HG03139 (cell line): ENCODE measurements at regions not wholly inside any gene's neighbourhood (a gene's known extent, or its start where the extent isn't known, plus 50 kb on each side); places are given as distances from the start of the nearest gene placed in this dataset.

ENCODE experiments used
- ATAC-seq: cut with Tn5 transposase; IDR thresholded peaks from one replicate; pipeline ENCODE4 v1.9.1; 2021; ENCODE audit not compliant: unreplicated experiment

DNA sequence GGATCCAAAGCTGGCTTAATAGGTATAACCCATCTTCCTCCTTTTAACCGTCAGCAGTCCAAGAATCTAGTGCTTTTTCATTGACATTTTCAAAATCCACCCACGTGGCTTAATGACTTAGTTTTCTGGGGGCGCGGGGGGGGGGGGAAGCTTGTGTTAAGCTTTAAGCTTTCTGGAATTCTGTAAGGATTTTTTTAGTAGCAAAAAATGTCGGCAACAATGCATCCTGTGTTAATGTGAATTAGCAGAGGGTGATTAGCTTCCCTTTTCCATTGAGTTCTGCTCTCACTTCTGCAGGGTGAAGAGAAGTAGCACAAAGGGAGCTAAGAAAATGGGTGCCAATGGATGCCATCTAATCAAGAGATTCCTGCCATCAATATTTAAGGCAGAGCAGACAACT is 348.2 kb downstream of the SAMD5 start:
- no peak for ATAC-seq

DNA sequence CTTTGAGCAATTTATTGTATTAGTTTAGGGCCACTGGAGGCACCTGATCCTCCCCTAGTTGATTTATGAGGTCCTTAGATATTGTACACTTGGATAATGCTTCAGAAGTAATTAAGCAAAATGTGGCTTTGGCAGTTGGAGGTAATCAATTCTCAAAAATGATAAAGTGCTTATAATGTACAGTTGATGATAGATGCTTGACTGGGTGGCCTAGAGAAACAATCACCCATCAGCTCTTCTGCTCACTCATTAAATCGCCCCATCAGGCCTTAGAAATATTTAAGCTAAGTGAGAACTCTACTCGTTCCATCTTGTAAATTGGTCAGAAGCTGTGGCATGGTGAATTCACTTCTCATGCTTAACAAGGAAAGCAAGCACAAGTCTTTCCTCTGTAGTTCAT is 349.9 kb downstream of the SAMD5 start:
- ATAC-seq = no peak

DNA sequence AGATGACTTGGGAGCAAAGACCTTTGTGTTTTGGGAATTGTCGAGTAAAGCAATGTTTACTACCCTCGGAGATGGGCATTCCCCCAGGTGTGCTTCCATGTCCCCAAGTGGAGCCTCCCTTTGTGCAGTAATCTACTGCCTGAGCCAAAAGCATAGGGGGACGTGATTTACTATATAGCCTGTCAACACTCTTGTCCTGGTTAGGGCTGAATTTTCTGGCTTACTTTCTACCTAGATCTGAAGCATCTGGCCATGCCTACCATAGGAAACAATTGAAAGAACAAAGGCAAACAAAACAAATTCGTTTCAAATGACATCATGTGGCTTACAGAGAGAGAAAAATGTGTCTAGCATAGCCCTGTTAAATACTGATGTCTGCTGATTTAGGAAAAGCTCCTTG is 350.6 kb downstream of the SAMD5 start:
- ATAC-seq = no peak

DNA sequence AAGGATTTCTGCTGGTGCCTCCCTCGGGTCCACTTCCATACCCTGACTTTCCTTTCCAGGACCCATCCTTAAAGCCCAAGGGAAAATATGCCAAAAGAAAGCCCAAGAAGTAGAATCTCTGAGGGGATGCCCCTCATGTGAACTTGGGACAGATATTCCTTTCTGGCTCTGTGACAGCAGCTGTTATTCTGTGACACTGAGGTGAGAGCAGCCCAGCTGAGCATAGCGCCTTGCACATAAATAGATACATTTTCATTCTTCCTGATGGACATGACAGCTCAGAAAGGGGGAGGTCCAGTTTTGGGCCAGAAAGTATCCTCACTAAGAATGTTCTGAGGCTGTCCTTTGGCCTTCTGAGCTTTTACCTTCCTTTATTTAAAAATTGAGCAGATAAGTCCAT is 353.2 kb downstream of the SAMD5 start:
- ATAC-seq = no peak

DNA sequence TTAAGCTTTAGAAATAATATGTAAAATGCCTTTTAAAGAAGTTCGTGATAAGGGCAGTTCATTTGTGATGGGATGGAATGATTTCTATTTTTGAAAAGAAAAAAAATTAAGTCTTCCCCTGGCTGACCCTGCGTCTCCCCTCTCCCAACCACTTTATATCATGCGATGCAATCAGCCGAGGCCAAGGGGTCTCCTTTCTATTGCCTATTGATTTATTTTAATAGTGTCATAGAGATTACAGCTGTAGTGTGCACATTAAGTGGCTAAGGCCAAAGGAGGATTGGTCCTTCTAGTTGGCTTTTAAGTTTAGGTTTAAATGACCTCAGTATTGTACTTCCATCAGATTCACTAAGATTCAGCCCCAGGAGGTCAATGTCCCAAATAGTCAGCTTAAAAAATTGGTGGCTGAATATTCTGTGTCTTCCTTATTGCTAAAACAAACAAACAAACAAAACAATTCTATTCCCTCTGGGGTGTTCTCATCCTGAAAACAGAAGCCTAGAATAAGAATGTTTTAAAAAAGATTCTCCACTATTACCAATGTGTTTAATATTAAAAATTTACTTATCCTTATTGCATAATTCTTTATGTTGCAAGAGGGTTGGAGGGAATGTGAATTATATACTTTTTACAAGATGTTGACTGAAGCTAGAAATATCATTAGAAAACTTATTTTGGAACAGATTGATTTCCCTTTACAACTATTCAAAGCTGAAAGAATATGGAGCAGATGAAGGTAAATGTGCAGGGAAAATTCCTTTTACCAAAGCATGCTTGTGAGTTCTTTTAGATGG is 359.1 kb downstream of the SAMD5 start:
- ATAC-seq = no peak

DNA sequence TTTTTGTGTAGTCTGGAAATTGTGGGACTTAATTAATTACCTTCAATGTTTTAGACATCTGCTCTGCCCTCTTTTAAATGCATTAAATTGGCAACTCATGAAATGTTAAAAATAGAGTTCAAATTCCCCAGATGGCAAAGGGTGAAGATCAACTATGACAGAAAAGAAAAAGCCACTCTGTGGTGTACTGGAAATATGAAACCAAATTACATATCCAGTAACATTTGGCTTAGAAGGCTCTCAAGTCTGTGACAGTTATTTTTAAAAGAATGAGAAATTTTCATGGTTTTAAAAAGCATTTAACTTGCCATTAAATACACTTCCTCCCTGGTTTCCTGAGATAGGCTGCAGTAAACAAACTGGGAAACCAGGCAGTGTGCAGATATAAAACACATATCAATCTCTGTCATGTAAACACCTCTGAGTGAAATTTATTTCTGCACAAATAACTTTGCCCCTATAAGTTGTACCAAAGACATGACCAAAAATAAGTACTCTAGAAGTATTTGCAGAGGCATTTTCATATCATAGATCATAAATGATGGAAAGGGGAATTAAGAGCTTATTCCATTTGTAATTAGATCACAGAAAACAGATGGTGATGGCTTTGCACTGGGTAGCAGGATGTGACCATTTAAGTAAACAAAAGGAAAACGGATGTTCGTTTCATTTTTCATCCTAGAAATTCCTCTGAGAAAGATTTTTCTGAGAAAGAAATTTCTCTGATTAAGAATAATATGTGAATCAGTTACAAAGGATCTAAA is 360.1 kb downstream of the SAMD5 start:
- no peak for ATAC-seq

DNA sequence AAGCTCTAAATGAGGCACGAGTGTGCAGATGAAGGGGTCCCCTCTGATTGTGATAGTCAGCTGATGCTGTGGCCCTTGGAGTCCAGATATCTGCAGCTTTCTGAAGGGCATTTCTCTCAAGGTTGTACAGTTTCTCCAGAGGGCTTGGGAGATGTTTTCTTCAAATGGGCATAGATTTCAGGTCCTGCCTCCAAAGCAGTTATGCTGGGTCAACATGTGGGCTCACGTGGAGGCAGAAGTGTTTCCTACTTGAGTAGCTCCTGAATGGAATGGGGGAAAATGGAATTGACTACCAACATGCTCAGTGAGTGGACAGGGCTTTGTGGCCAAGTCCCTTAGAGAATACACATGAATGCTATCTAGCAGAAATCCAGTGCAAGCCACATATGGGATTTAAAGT is 360.7 kb downstream of the SAMD5 start:
- no peak for ATAC-seq

DNA sequence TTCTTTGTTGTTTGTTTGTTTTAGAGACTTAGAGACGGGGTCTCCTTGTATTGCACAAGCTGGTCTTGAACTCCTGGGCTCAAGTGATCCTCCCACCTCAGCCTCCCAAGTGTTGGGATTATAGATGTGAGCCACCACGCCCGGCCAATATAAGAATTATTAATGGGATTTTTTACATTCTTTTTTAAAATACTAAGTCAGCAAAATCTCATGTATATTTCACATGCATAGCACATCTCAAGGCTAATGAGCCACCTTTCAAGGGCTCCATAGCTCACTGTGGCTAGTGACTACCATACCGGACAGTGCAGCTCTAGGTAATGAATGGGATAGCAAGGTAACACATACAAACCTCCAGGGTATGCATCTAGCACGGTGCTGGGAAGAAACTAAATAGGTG is 361.4 kb downstream of the SAMD5 start:
- no peak for ATAC-seq

DNA sequence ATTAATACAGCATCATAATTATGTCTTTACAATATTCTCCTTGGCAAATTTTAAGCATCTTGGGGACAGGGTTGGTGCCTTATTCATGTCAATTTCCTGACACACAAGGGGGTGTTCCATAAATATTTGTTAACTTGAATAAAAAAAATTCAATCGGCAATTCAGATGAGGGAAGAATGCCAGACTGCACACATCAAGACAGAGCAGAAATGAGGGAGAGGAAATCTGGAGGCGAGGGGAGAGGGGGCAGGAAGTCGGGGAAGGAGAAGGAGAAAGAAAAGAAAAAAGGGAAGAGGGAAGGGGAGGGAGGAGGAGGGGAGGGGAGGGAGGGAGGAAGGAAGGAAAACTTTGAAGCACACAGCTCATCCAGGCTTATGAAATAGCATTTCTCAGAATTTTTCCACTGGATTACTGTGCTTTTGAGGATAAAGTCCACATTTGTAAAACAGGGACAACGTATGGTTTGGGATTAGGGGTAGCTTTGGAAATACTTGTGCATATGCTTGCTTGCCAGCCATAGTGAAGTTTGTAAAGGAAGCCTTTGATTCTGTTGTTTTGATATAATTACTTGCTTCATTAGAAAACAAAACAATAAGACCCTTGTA is 362.1 kb downstream of the SAMD5 start:
- ATAC-seq = no peak

DNA sequence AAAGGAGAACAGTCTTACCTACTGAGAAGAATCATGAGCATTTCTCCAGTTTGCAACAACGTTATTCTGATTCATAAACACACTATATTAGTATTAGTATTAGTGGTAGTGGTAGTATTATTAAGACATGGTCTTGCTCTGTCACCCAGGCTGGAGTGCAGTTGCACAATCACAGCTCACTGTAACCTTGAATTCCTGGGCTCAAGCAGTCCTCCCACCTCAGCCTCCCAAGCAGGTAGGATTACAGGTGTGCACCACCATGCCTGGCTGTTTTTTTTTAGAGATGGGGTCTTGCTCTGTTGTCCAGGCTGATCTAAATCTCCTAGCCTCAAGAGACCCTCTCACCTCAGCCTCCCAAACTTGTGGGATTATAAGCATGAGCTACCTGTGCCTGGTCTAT is 363.5 kb downstream of the SAMD5 start:
- no peak for ATAC-seq

DNA sequence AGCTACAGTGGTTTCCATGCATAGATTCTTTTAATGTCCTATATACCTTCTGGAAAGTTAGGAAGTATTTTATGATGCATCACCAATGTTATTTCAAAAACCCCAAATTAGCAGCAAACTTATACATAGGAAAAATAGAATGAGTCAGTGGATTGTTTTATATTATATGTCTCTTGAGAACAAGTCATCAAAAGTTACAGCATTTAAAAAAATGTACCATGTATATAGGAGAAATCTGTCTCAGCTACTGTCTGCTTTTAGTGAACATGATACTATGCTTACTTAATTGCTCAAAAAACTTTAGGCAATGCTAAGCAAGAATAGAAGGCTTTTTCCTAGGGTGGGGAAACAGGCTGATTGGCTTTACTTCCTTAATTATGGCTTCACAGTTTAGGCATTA is 365.3 kb downstream of the SAMD5 start:
- ATAC-seq = no peak

DNA sequence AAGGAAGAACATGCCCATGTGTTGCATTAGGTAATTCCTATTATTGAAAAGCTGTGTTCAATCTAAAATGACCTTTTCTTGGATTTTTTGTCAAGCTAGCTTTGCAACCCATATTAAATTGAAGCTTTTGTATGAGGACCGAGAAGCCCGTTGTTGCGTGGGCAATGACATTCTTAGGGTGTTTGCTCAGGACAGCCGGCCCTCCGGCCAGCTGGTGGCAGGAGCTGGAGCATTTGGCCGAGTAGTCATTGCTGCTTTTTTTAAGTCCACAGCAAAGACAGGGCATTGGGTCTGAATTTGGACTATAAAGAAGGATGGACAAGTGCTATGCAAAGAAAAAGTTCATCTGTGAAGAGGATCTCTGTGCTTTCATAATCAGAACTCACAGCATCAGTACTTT is 365.8 kb downstream of the SAMD5 start:
- ATAC-seq = no peak

DNA sequence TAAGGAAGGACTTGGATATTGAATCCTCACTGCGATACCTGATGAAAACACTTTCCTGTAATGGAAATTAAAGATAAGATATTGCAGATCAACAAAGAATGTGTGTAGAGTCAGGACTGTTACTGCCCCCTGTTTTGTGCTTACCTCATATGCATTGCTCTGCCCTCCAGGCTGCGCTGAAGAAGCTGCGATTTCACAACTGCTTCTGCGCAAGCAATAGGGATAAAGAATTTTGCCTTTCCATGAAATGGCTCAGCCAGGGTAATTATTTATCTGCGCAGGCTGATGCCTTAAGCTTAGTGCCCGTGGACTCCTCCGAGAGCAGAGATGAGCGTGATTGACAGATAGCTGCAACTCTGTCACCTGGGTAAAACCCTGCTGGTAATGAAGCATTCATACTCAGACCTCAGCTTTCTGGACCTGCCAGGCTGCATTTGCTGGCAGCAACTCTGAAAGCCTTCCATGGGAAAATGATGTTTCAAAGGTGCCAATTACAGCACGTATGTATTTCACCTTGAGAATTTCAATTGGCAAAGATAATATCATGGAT is 370.6 kb downstream of the SAMD5 start:
- no peak for ATAC-seq

DNA sequence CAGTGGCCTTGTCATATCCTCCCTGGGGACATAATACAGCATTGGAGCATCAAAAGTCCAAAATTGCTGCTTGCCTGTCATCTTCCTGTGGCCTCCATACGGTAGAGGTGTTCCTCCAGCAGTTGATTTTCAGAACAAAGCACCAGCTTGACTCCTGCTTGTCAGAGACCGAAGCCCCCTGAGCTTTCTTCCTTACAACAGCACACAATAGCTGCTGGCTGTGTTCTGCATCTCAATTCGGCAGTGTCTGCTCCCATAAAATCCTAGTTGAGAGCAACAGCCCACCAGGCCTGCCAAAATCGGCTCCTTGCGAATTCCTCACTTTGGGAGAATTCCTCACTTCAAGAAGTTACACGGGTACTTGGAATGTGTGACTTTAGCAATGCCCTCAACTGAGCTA is 372.9 kb downstream of the SAMD5 start:
- ATAC-seq = no peak

DNA sequence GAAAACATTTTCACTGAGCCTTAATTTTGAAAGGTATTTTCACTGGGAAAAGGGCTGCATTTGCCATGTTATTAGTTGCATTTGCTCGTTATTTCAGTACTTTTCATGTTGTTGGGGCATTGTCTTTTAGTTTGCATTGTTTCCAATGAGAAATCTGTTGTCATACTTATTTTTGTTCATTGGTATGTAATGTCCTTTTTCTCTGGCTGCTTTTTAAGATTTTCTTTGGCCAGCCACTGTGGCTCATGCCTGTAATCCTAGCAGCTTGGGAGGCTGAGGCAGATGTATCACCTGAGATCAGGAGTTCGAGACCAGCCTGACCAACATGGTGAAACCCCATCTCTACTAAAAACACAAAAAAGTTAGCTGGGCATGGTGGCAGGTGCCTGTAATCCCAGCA is 379.9 kb downstream of the SAMD5 start:
- no peak for ATAC-seq

DNA sequence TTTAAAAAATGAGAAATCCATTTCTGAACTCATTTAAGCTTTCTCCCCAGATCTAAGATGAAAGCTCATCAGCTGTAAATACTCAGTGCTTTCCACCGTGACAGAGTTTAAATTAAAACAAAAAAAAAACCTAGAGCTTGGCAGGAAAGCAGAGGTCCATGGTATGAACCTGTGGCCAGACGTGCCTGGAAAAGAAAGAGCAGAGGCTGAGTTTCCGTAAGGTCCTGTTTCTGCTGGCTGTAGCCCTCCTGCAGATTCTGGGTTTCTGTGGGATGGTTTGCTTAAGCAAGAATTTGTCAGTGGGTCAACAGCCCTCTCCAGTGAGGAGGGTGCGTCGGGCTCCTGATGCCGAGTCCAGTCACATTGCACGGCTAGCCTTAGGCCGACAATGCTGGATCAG is 383.2 kb downstream of the SAMD5 start:
- ATAC-seq = no peak

DNA sequence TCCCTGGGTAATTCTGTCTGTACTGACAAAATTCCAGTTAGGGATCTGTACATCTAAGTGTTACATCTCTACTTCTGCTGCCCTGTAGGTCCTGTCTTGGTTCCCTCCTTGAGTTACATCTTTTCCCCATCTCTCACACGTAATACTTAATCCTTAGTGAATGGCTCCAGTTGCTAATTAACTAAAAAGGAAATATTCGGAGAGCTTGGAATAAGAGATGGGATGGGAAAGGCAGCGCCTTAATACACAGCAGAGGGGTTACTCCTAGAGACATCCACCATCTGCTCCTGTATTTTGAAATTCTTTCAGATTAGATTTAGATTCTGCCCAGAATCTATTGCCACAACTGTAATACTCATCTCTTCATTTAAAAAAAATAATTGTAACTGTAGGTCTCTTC is 384.0 kb downstream of the SAMD5 start:
- ATAC-seq = no peak

DNA sequence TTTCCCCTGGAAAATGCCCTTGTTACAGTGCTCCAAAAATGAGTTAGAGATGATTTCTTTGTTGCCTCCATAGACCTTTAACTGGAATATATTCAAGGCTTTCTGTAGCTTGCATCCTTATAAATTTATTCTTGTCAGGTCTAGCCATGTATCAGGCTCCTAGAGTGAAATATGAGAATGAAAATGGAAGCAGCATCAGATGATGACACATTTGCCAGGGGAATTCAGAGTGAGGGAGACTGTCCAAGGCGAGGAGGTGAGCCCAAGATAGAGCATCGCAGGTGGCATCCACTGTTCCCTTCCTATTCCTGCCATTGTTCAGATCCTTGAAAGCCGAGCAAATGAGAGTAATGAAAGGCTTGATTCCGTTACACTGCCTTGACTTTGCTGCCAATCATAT is 386.8 kb downstream of the SAMD5 start:
- no peak for ATAC-seq

DNA sequence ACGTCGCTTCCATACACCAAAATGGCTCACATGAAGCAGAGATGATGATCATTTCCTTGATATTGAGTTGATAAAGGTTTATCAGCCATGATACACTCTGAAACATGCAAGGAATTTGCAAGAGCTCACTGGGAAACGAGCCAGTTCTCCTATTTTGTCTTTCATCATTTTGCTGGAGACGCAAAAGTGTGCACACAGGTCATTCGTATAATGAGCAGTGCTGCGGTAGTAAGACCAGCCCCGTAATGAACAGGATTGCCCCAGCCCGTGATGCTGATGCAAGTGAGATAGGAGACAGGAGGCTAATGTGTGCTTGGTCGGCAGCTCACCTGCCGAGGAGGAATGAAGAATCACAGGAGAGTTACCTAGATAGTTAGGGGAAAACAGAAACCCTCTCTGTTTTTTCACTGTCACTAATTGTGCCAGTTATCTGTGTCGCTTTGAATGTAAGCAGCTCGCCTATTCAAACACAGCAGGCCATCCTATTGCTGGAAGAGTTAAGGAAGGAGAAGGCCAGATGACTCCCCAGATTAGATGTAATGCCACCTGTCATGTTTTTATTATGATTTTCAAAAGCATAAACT is 391.8 kb downstream of the SAMD5 start:
- no peak for ATAC-seq

DNA sequence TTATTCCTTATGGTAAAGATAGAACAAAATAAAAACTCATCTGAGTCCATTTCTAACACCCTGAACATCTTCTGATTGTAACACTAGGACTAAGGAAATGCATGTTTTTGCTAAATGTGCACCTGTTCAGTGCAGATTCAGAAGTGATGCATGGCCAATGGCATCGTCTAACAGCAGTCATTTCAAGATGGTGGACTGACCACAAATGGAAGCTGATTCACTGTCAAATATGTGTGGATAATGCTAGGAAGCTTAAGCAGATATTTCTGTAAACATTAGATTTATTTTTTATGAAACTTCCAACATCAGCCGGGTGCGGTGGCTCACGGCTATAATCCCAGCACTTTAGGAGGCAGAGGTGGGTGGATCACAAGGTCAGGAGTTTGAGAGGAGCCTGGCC is 394.8 kb downstream of the SAMD5 start:
- no peak for ATAC-seq

DNA sequence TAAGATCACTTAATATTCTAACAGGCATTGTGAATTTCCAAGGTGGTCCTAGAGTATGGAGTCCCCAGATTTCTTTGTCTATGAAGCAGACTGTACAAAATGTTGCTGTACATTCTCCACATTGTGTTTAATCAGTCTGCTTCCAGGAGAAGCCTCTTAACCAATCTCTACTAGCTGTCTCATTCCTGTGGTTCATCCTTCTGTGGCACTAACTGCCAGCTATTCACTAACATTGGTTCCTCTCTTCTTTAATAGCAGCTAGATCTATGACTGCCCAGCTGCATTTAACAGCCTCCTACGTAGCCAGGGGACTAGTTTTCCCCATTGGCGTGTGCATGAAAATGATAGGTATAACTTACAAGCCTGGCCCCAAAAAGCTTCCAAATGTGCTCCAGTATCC is 395.4 kb downstream of the SAMD5 start:
- no peak for ATAC-seq

DNA sequence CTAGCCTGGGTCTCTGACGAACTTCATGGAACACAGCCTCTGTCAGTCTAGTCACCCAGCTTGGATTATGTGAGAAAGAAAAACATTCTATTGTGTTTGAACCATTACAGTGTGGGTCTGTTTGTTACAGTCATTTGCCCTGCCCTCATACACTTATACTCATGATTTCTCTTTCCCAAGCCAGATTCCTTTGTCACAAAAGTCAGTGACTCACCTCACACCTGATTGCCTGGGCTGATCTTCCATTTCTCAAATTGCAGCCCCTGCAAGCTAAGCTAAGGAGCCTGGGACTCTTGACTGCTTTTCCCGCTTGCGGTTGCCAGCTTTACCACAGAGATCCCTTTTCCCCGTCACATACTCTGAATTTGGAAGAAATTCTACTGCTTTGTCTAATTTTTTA is 395.9 kb downstream of the SAMD5 start:
- no peak for ATAC-seq
